M059J (cell line): ENCODE measurements at regions not wholly inside any gene's neighbourhood (a gene's known extent, or its start where the extent isn't known, plus 50 kb on each side); places are given as distances from the start of the nearest gene placed in this dataset.

Source experiments
- DNase-seq: peaks from one replicate; pipeline ENCODE4 v3.0.0-alpha.2; 2012; ENCODE audit warnings: low read depth

GRCh38 chr1:65681096-65681495 lies 111.6 kb upstream of the PDE4B start:
- DNase-seq, result peak; percentile 61

GRCh38 chr1:65687428-65688214 lies 105.1 kb upstream of the PDE4B start:
- peak; percentile 73 for DNase-seq

- no peak for DNase-seq
Observed at GRCh38 chr1:65688215-65688566, 104.5 kb upstream of the PDE4B start.

- peak; percentile 10 for DNase-seq
Observed at GRCh38 chr1:65688848-65689247, 103.8 kb upstream of the PDE4B start.

- no peak for DNase-seq
Observed at GRCh38 chr1:65691152-65691900, 101.4 kb upstream of the PDE4B start.

GRCh38 chr1:65691972-65692371 lies 100.7 kb upstream of the PDE4B start:
- no peak for DNase-seq

- DNase-seq, result no peak
Observed at GRCh38 chr1:65694126-65694525, 98.6 kb upstream of the PDE4B start.

- no peak for DNase-seq
Observed at GRCh38 chr1:65694933-65695332, 97.8 kb upstream of the PDE4B start.

- DNase-seq, result no peak
Observed at GRCh38 chr1:65698590-65698989, 94.1 kb upstream of the PDE4B start.

GRCh38 chr1:65703853-65704252 lies 88.8 kb upstream of the PDE4B start:
- no peak for DNase-seq

- no peak for DNase-seq
Observed at GRCh38 chr1:65704318-65704717, 88.4 kb upstream of the PDE4B start.

GRCh38 chr1:65717815-65718454 lies 74.8 kb upstream of the PDE4B start:
- peak; percentile 56 for DNase-seq

- DNase-seq, result no peak
Observed at GRCh38 chr1:65719391-65719790, 73.3 kb upstream of the PDE4B start.

GRCh38 chr1:65722461-65722860 lies 70.2 kb upstream of the PDE4B start:
- no peak for DNase-seq

GRCh38 chr1:65724151-65724550 lies 68.5 kb upstream of the PDE4B start:
- DNase-seq, result no peak

- DNase-seq, result peak; percentile 41
Observed at GRCh38 chr1:65725064-65725463, 67.6 kb upstream of the PDE4B start.

- no peak for DNase-seq
Observed at GRCh38 chr1:65728504-65728903, 64.2 kb upstream of the PDE4B start.

- no peak for DNase-seq
Observed at GRCh38 chr1:65729259-65729658, 63.4 kb upstream of the PDE4B start.

GRCh38 chr1:65734979-65735378 lies 57.7 kb upstream of the PDE4B start:
- peak; percentile 24 for DNase-seq

GRCh38 chr1:65741993-65742392 lies 50.7 kb upstream of the PDE4B start:
- no peak for DNase-seq
